SK-N-MC (cell line): ENCODE measurements at regions not wholly inside any gene's neighbourhood (a gene's known extent, or its start where the extent isn't known, plus 50 kb on each side); places are given as distances from the start of the nearest gene placed in this dataset.

ENCODE experiments used
- EZH2 ChIP-seq: fragments of 200-600 bp; sonication (generic); IDR thresholded peaks from one replicate; pipeline ENCODE4 v1.6.1; 2017; ENCODE audit warnings: antibody characterized with exemption
- POLR2AphosphoS5 ChIP-seq: IDR thresholded peaks from 2 replicates; pipeline ENCODE4 v1.6.1; 2012; ENCODE audit warnings: mild to moderate bottlenecking, low read depth, low read length, borderline replicate concordance

GRCh38 chr1:213387380-213388015, 336.5 kb downstream of the RPS6KC1 start:
- TF ChIP-seq POLR2AphosphoS5 (no peak), EZH2 (no peak)
